HG03175 (cell line): ENCODE measurements at regions not wholly inside any gene's neighbourhood (a gene's known extent, or its start where the extent isn't known, plus 50 kb on each side); places are given as distances from the start of the nearest gene placed in this dataset.

Experiments
- ATAC-seq: cut with Tn5 transposase; IDR thresholded peaks from one replicate; pipeline ENCODE4 v1.9.1; 2021; ENCODE audit warnings: mild to moderate bottlenecking, moderate library complexity; ENCODE audit not compliant: unreplicated experiment

- ATAC-seq, result no peak
Measured at GRCh38 chr10:71136036-71136721, 76.2 kb upstream of the UNC5B start.

DNA sequence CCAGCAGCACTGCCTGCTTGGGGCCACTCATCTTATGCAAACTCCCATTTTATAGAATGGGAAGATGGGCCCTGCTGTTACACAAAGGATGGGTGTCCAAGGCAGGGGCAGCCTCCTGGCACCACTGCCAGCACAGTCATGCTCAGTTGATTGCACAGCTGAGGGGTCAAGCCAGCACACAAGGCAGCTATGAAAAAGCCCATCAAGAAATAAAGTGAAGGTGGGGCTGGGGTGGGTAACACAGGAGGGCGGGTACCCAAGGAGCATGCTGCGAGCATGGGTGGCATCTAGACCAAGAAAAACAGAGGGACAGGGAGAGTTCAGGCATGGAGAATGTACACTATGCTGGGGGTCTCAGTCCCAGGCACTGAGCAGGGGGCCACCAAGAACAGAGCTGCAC, 74.7 kb upstream of the UNC5B start:
- ATAC-seq, result no peak

DNA sequence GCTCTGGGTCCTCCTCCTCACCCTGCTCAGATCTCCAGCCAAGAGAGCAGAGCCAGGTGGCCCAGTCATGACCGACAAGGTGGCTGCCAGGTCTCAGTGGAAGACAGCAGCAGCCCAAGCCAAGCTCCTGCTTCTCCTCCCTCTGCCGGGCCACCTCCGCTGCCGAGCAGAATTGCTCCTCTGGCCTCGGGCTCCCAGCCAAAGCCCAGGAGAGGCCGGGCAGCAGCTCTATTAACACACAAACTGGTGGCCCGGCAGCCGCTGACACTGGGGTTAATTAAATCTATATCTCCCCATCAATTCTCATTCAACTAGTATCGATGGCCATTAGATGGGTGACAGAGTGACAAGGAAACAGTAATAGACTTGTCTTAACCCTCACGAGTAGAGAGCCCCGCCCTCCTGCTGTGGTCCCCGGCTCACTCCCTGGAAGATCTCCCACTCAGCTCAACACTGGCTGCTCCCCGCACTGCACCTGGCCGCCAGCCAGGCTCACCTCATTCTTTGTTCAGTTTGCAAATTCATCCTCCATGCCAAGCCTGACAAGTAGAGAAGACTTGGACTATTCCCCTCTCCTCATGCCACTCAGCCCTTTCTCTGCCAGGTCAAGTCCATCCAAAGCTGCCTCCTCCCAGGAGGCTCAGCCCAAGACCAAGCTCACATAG, 74.1 kb upstream of the UNC5B start:
- no peak for ATAC-seq

DNA sequence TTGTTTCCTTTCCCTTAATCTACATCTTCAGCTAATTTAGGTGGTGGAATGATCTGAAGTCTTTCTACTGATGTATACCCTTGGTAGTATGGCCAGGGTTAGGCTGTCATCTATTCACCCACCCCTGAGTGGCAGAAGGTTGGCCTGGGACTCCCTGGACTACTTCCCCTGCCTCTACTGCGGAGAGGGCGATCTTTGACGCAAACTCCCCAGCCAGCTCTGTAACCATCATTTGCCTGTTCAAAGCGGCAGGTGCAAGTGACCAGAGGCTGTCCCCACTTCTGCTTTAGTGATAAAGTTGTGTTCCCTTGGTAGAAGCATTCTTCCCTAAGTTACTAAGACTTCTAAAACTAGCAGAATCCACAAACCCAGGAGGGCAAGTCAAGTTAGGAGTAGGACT, 70.8 kb upstream of the UNC5B start:
- ATAC-seq, result no peak

GRCh38 chr10:71143170-71143569, 69.2 kb upstream of the UNC5B start:
- no peak for ATAC-seq

DNA sequence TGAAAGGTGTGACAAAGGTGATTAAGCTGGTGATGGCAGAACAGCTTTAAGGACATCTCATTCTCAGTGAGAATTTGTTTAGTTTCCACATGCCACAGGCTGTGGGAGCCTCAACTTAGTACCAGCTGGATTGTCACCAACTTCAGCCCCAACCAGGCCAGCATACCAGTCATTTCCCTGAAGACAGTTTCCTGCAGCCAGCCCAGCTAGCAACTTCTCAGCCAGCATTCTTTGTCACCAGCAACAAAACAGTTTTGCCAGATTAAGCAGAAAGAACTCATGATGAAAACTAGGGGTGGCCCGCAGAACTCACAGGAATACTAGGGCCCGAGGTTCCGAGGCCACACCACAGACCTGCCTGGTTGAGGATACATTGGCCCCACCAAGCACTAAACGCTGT, 68.8 kb upstream of the UNC5B start:
- ATAC-seq, result no peak

- no peak for ATAC-seq
Measured at GRCh38 chr10:71144824-71145223, 67.5 kb upstream of the UNC5B start.

- ATAC-seq, result no peak
Measured at GRCh38 chr10:71145352-71145945, 66.9 kb upstream of the UNC5B start.

GRCh38 chr10:71150796-71151195, 61.6 kb upstream of the UNC5B start:
- no peak for ATAC-seq

DNA sequence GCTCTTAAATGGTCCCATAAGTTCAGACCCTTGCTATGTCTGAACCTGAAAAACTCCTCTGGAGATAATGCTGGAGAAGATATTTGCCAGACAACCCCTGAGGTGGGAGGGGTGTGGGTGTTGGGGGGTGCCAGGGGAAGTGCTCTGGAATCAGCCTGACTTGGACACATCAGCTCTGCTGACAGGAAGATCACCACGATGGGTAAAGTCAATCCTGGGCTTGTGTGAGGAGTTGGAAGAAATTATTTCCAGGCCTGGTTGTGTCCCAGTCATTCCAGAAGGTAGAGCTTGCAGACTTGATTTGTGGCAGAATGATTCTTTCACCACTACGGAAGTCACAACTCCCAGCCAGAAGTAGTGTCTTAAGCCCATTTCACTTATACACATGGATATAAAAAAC, 60.3 kb upstream of the UNC5B start:
- no peak for ATAC-seq

DNA sequence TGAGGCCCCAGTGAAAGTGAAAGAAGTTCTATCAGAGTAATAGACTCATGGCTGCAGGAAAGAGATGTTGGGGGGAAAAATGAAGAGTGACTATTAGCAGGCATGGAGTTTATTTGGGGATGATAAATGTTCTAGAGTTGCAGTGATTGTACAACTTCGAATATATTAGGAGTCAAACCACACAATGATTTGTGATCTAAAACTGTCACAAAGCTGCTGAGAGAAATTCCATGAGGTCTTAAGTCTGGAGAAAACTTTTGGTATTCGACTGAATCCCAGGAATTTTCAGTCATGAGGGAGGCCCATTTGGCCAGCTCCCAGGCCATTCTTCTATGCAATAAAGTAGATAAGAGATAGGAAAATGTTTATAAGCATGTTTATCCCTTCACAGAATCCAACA, 55.9 kb upstream of the UNC5B start:
- no peak for ATAC-seq

- ATAC-seq, result no peak
Measured at GRCh38 chr10:71157435-71157834, 54.9 kb upstream of the UNC5B start.

DNA sequence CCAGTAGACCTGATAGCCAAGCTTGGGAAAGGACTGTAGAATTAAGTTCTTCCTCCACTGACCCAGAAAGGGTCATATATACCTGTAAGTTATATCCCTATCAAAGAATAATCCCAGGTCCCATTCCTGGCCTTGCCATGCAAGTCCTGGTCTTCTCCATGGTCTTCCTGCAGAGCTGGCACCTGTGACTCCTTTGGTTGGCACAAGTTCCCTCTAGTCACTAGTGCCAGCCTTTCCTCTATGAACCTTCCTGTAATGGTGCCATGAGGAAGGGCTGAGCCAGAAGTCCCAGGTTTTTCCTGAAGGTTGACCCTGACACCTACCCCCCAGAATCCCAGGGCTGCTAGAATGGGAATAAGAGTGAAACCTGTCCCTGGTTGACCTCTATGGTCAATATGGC, 54.1 kb upstream of the UNC5B start:
- no peak for ATAC-seq

DNA sequence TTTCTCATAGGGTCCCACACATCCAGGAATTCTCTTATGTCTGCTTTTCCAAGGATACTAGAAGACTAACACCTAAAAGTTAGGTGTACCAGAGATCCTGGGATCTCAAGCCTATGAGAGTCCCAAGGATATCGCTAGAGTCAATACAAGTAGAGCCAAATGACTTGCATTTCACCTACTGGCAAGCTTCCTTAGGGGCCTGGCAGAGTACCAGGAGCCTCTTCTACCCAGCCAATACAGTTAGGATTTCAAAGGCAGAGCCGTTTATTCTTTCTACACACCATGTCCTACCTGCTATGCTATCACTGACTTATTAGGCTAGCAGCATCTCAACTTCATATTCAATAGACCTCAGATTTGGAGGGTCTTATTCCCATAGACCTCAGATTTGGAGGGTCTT, 53.5 kb upstream of the UNC5B start:
- ATAC-seq, result no peak

- ATAC-seq, result no peak
Measured at GRCh38 chr10:71159892-71160291, 52.5 kb upstream of the UNC5B start.

- no peak for ATAC-seq
Measured at GRCh38 chr10:71161425-71161824, 50.9 kb upstream of the UNC5B start.
